ENCODE measurements at regions not wholly inside any gene's neighbourhood (a gene's known extent, or its start where the extent isn't known, plus 50 kb on each side); places are given as distances from the start of the nearest gene placed in this dataset.

- Histone ChIP-seq H3K9ac (replicated peaks; ENCODE audit: extremely low read depth, insufficient read depth, low read length) (no peak overlapping the region), H3K9me1 (replicated peaks; ENCODE audit: control insufficient read depth, extremely low read depth, insufficient read depth, low read length) (no peaks in the 10 kb centered on the region), H3K27me3 (ENCODE audit: control insufficient read depth in 2 of 2, insufficient read depth in 2 of 2, low read length in 2 of 2) (no peaks in the 10 kb centered on the region), H2AFZ (ENCODE audit: low read depth, low read length) (no peak overlapping the region), H3K79me2 (ENCODE audit: control insufficient read depth, insufficient read depth, low read length) (no peaks in the 10 kb centered on the region), H4K20me1 (replicated peaks; ENCODE audit: control insufficient read depth, extremely low read depth, insufficient read depth, low read length) (no peaks in the 10 kb centered on the region), H3K27ac (ENCODE audit: insufficient read depth, low read depth, low read length) (no peak overlapping the region), H3K4me2 (ENCODE audit: insufficient read depth, low read length) (no peak overlapping the region), H3K36me3 (ENCODE audit: control insufficient read depth in 2 of 2, extremely low read depth in 1 of 2, insufficient read depth in 2 of 2, low read length in 2 of 2) (no peaks in the 10 kb centered on the region), H3K4me1 (ENCODE audit: control insufficient read depth, extremely low read depth, insufficient read depth, low read length) (no peaks in the 10 kb centered on the region), H3K4me3 (replicated peaks in 1 of 3; ENCODE audit: insufficient read depth in 1 of 3, low read depth in 1 of 3, low read length in 3 of 3) (no peak overlapping the region), H3K9me3 (replicated peaks; ENCODE audit: control insufficient read depth, insufficient read depth, low read length) (no peaks in the 10 kb centered on the region)
- FAIRE-seq (no peak), DNase-seq (ENCODE audit: low read depth, low spot score) (no peak)
- CTCF ChIA-PET, result interaction anchor here (1.2 to 1.7 kb wide), 2 partner anchors 10 to 36 kb away, joined by 3 to 7 read pairs; no protein-coding TSS in a partner anchor
- TF ChIP-seq EZH2 (IDR thresholded peaks at IDR 0.05; ENCODE audit: borderline replicate concordance, low read depth, low read length, severe bottlenecking) (no peak), MYC (IDR thresholded peaks at IDR 0.05; ENCODE audit: low read depth, low read length) (no peak), POLR2A (IDR thresholded peaks at IDR 0.05; ENCODE audit: low read depth, low read length) (no peak), MAX (IDR thresholded peaks at IDR 0.05; ENCODE audit: insufficient read depth, insufficient read length) (no peak)
- intact Hi-C loops (cut with micrococcal nuclease) (no loop called here), dilution Hi-C loops (cut with MboI; ENCODE audit: extremely low pct_ligation_motif_present, low sequenced_read_pairs) (no loop called here)
- POLR2A ChIA-PET, result no interaction called here
- BruUV-seq (replicated peaks), result no TSS peak
Observed at GRCh38 chr10:125333209-125333591, 172.8 kb upstream of the CTBP2 start.

- dilution Hi-C loops (cut with MboI; ENCODE audit: extremely low pct_ligation_motif_present, low sequenced_read_pairs), result no loop called here
Observed at GRCh38 chr10:125332548-125333208, 172.3 kb upstream of the CTBP2 start.

More at GRCh38 chr10:125332548-125333208, 172.3 kb upstream of the CTBP2 start:
- no peak for DNase-seq (ENCODE audit: low read depth, low spot score)
- FAIRE-seq, result no peak
- Histone ChIP-seq H3K4me3 (replicated peaks in 1 of 3; ENCODE audit: insufficient read depth in 1 of 3, low read depth in 1 of 3, low read length in 3 of 3) (no peak overlapping the region), H2AFZ (ENCODE audit: low read depth, low read length) (no peak overlapping the region), H3K9ac (replicated peaks; ENCODE audit: extremely low read depth, insufficient read depth, low read length) (no peak overlapping the region), H3K9me1 (replicated peaks; ENCODE audit: control insufficient read depth, extremely low read depth, insufficient read depth, low read length) (no peaks in the 10 kb centered on the region), H3K4me2 (ENCODE audit: insufficient read depth, low read length) (no peak overlapping the region), H3K4me1 (ENCODE audit: control insufficient read depth, extremely low read depth, insufficient read depth, low read length) (no peaks in the 10 kb centered on the region), H3K79me2 (ENCODE audit: control insufficient read depth, insufficient read depth, low read length) (no peaks in the 10 kb centered on the region), H4K20me1 (replicated peaks; ENCODE audit: control insufficient read depth, extremely low read depth, insufficient read depth, low read length) (no peaks in the 10 kb centered on the region), H3K36me3 (ENCODE audit: control insufficient read depth in 2 of 2, extremely low read depth in 1 of 2, insufficient read depth in 2 of 2, low read length in 2 of 2) (no peaks in the 10 kb centered on the region), H3K27ac (ENCODE audit: insufficient read depth, low read depth, low read length) (no peak overlapping the region), H3K9me3 (replicated peaks; ENCODE audit: control insufficient read depth, insufficient read depth, low read length) (no peaks in the 10 kb centered on the region), H3K27me3 (ENCODE audit: control insufficient read depth in 2 of 2, insufficient read depth in 2 of 2, low read length in 2 of 2) (no peaks in the 10 kb centered on the region)
- POLR2A ChIA-PET, result no interaction called here
- TF ChIP-seq GATA2 (IDR thresholded peaks at IDR 0.05; ENCODE audit: insufficient read depth, insufficient read length, low read depth, low read length) (no peak), EZH2 (IDR thresholded peaks at IDR 0.05; ENCODE audit: borderline replicate concordance, low read depth, low read length, severe bottlenecking) (no peak), FOS (IDR thresholded peaks at IDR 0.05; ENCODE audit: borderline replicate concordance, insufficient read depth, low read length) (no peak), POLR2AphosphoS5 (IDR thresholded peaks at IDR 0.05; ENCODE audit: insufficient read depth, low read depth, low read length) (no peak), MYC (IDR thresholded peaks at IDR 0.05; ENCODE audit: low read depth, low read length) (no peak), MAX (IDR thresholded peaks at IDR 0.05; ENCODE audit: insufficient read depth, insufficient read length) (no peak), CTCF (IDR thresholded peaks at IDR 0.05; ENCODE audit: extremely low read depth in 1 of 2, insufficient read depth in 1 of 2, low read depth in 1 of 2, low read length in 2 of 2) (no peak), JUN (IDR thresholded peaks at IDR 0.05; ENCODE audit: borderline replicate concordance, insufficient read depth, insufficient read length, low read depth) (no peak), POLR2A (IDR thresholded peaks at IDR 0.05; ENCODE audit: low read depth, low read length) (no peak)
- intact Hi-C loops (cut with micrococcal nuclease), result no loop called here
- CTCF ChIA-PET, result interaction anchor here (1.2 to 1.7 kb wide), 2 partner anchors 11 to 37 kb away, joined by 3 to 7 read pairs; no protein-coding TSS in a partner anchor
- no TSS peak for BruUV-seq (replicated peaks)
